Tibial artery (tissue), 4 donors: ENCODE measurements at regions not wholly inside any gene's neighbourhood (a gene's known extent, or its start where the extent isn't known, plus 50 kb on each side); places are given as distances from the start of the nearest gene placed in this dataset.

Experiments
- DNase-seq, 2 donors: peaks; one replicate each; pipeline ENCODE4 v3.0.0-alpha.2; 2019
- H3K27ac ChIP-seq, 2 donors: fragments of 200-600 bp; sonication (generic) in 1 of 2; 1 replicate in 1 of 2; 2 replicates in 1 of 2; pipeline ENCODE4 v1.5.1; 2018 to 2019; ENCODE audit warnings: mild to moderate bottlenecking in 1 of 2
- H3K27me3 ChIP-seq, 2 donors: fragments of 200-600 bp; sonication (generic) in 1 of 2; one replicate each; pipeline versions ENCODE4 v1.5.1 to v1.6.0; 2016 to 2019
- H3K36me3 ChIP-seq, 3 donors: fragments of 200-600 bp; sonication (generic) in 2 of 3; one replicate each; pipeline ENCODE4 v1.5.1; 2016 to 2019; ENCODE audit warnings: mild to moderate bottlenecking in 2 of 3
- H3K4me1 ChIP-seq, 4 donors: fragments of 200-600 bp; sonication (generic) in 2 of 4; 1 replicate in 3 of 4; 2 replicates in 1 of 4; pipeline ENCODE4 v1.5.1; 2016 to 2019
- H3K4me3 ChIP-seq, 2 donors: fragments of 200-600 bp; sonication (generic) in 1 of 2; 1 replicate in 1 of 2; 2 replicates in 1 of 2; pipeline ENCODE4 v1.5.1; 2018 to 2019; ENCODE audit warnings: mild to moderate bottlenecking in 2 of 2
- H3K9me3 ChIP-seq, 3 donors: fragments of 200-600 bp; sonication (generic) in 1 of 3; one replicate each; pipeline ENCODE4 v1.5.1; 2016 to 2019
- intact Hi-C: fragments of 100-400 bp; cut with DNase I; formaldehyde crosslinking; loops from one replicate; pipeline ENCODE4 v1.15.0; 2023; ENCODE audit warnings: low total_unique reads
- TF ChIP-seq, protein P1 (sequence below), 2 experiments: fragments of 200-600 bp in 1 of 2; fragments of 450-650 bp in 1 of 2; IDR thresholded peaks; one replicate each; pipeline ENCODE4 v1.5.1; 2017 to 2019; ENCODE audit warnings: antibody characterized with exemption in 2 of 2, mild to moderate bottlenecking in 1 of 2, moderate library complexity in 1 of 2

DNA sequence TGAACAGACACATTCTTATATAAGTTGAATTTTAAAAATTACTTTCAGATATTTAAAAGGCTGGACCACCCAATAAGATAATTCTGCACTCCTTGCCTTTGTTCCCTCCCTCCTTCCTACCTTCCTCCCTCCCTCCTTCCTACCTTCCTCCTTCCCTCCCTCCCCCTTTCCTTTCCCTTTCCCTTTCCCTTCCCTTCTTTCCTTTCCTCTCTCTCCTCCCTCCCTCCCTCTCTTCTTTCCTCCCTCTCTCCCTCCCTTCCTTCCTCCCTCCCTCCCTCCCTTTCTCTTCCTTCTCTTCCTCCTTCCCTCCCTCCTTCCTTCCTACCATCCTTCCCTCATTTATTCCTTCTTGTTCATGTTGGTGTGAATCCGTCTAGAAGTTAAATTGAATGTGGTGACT, 93.0 kb downstream of the ATP6V1G3 start:
- no peak for DNase-seq
- H3K4me1 ChIP-seq, result no peaks in the 10 kb centered on the region
- peaks cover 0 to 4% of the 10 kb centered on the region in 2 donors for H3K27me3 ChIP-seq
- TF ChIP-seq, protein P1, sequence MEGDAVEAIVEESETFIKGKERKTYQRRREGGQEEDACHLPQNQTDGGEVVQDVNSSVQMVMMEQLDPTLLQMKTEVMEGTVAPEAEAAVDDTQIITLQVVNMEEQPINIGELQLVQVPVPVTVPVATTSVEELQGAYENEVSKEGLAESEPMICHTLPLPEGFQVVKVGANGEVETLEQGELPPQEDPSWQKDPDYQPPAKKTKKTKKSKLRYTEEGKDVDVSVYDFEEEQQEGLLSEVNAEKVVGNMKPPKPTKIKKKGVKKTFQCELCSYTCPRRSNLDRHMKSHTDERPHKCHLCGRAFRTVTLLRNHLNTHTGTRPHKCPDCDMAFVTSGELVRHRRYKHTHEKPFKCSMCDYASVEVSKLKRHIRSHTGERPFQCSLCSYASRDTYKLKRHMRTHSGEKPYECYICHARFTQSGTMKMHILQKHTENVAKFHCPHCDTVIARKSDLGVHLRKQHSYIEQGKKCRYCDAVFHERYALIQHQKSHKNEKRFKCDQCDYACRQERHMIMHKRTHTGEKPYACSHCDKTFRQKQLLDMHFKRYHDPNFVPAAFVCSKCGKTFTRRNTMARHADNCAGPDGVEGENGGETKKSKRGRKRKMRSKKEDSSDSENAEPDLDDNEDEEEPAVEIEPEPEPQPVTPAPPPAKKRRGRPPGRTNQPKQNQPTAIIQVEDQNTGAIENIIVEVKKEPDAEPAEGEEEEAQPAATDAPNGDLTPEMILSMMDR (IDR thresholded peaks at IDR 0.05), result no peak
- intact Hi-C loops, result no loop called here
- H3K27ac ChIP-seq, result no peak overlapping the region
- H3K9me3 ChIP-seq, result no peaks in the 10 kb centered on the region
- no peaks in the 10 kb centered on the region for H3K36me3 ChIP-seq
- no peak overlapping the region for H3K4me3 ChIP-seq

DNA sequence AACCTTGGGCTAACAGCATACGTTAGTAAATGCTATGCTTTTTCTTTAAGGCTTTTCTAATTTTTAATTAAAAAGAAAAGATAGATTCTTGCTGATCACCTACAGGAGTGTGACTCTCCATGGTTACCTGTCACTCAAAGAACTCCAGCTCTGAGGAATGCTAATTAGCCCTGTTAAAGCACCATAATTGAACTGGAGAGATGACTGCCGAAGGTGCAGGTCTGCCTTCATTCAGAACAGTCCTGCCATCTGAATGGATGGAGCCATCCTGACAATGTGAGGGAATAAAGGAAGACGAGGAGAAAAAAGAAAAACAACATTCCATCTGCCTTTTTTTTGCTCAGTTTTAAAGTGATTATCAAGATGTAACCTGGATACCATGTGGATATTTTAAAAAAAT, 94.6 kb downstream of the ATP6V1G3 start:
- H3K4me1 ChIP-seq, result no peaks in the 10 kb centered on the region
- H3K27ac ChIP-seq, result no peak overlapping the region
- H3K9me3 ChIP-seq, result no peaks in the 10 kb centered on the region
- no peak overlapping the region for H3K4me3 ChIP-seq
- H3K36me3 ChIP-seq, result no peaks in the 10 kb centered on the region
- peaks cover 0 to 4% of the 10 kb centered on the region in 2 donors for H3K27me3 ChIP-seq
- intact Hi-C loops, result no loop called here
- TF ChIP-seq, protein P1 (IDR thresholded peaks at IDR 0.05), result no peak
- DNase-seq, result no peak

DNA sequence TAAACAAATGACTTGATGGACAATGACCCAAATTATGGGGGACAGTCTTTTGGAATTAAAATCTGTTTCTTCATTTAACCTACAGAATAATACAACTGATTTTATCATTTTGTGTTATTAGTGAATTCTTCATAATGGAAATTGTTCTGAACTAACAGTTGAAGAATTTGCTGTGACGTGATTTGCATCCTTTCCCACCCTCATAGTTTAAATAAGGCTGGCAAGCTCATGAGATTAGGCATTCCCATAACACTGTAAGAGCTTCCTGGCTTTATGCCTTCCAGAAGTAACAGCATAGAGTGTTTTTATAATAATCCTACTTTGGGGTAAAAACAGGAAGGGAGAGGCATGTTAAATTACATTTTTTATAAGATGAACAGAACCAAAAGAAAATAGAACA, 95.7 kb downstream of the ATP6V1G3 start:
- H3K4me1 ChIP-seq, result no peaks in the 10 kb centered on the region
- no peak overlapping the region for H3K27ac ChIP-seq
- H3K4me3 ChIP-seq, result no peak overlapping the region
- intact Hi-C loops, result no loop called here
- no peaks in the 10 kb centered on the region for H3K9me3 ChIP-seq
- H3K27me3 ChIP-seq, result peaks cover 0 to 4% of the 10 kb centered on the region in 2 donors
- no peak for DNase-seq
- no peaks in the 10 kb centered on the region for H3K36me3 ChIP-seq
- TF ChIP-seq, protein P1 (IDR thresholded peaks at IDR 0.05), result no peak

DNA sequence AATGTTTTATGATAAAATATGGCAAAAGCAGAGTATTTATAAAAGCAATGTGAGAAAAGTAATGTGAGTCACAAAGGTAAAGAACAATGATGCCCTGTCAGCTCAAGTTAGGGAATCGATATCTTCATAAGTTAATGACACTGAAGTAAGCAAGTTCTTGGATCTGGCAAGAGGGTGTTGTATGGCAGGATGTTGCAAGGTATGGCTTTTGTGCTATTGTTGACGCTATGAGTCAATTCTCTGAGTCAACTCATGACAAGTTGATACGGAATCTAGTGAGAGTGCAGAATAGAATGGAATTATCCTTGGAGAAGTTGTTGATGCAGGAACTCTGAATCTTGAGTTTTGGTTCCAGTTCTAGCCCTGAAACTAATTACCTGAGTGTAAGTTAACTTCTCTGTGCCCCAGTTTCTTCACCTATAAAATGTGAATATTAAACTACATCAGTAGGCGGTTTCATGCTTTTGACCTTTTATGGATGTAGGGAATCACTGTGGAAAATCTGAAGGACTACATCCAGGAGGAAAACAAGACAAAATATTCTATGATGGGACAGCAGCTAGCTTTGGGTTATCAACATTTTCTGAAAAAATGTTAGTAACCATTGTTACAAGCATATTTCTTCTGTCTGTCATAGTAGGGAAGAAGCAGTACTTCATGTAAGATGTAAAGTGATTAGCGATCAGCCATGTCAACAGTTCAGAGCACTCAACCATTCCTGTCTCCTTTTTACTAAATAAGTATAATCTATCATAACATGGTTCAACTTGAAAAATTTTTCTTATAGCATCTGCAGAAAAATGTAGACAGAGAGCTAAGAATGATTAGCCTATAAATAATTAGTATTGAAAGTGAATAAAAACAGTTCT, 96.9 kb downstream of the ATP6V1G3 start:
- Histone ChIP-seq H3K4me1 (no peaks in the 10 kb centered on the region), H3K27me3 (peaks cover 0 to 4% of the 10 kb centered on the region in 2 donors), H3K9me3 (no peaks in the 10 kb centered on the region), H3K27ac (no peak overlapping the region), H3K4me3 (no peak overlapping the region), H3K36me3 (no peaks in the 10 kb centered on the region)
- intact Hi-C loops, result no loop called here
- no peak for DNase-seq
- TF ChIP-seq, protein P1 (IDR thresholded peaks at IDR 0.05), result no peak

DNA sequence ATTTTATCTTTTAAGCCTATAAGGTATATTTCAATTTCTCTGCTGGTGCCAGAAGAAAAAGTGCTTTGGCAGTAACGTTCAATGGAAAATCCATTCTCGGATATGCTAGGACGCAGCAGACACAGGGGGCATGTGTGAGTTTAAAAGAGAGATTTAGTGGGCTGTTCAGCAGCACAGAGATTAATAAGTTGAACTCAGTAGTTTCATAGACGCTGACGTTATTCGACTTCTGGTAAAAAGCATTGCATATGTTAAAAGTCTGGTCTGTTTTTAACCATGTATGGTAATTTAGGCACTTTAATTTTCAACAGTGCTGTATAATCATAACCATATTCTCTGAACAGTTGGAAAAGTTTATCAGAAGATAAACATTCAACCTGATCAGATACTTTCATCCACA, 99.6 kb downstream of the ATP6V1G3 start:
- Histone ChIP-seq H3K27ac (no peak overlapping the region), H3K4me3 (no peak overlapping the region), H3K9me3 (no peaks in the 10 kb centered on the region), H3K36me3 (no peaks in the 10 kb centered on the region), H3K4me1 (no peaks in the 10 kb centered on the region), H3K27me3 (peaks cover 0 to 4% of the 10 kb centered on the region in 2 donors)
- no peak for DNase-seq
- TF ChIP-seq, protein P1 (IDR thresholded peaks at IDR 0.05), result no peak
- intact Hi-C loops, result no loop called here
